ENCODE measurements at regions not wholly inside any gene's neighbourhood (a gene's known extent, or its start where the extent isn't known, plus 50 kb on each side); places are given as distances from the start of the nearest gene placed in this dataset.
"Not testable (repeated sequence)": the region's sequence is repeated elsewhere in the genome, so short reads cannot be mapped to it uniquely, and the experiment has no call there.

DNA sequence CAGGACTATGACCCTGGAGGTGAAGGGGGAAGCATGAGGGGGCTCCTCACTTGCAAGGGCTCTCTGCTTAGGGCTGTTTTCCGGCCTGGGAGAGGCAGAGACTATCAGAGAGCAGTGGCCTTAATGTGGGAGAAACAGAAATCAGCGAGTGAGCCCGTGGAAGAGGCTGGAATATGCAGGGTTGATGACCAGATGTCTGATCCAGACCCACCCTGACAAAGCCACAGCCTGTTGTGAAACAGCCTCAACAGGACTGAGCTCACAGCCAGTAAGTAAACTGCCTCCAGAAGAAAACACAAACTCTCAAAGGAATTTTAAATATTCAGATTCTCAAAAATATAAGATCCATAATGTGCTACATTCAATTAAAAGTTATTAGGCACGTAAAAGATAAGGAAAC lies 213.7 kb downstream of the ATP6V0E2 start:
- TF ChIP-seq, protein P1, sequence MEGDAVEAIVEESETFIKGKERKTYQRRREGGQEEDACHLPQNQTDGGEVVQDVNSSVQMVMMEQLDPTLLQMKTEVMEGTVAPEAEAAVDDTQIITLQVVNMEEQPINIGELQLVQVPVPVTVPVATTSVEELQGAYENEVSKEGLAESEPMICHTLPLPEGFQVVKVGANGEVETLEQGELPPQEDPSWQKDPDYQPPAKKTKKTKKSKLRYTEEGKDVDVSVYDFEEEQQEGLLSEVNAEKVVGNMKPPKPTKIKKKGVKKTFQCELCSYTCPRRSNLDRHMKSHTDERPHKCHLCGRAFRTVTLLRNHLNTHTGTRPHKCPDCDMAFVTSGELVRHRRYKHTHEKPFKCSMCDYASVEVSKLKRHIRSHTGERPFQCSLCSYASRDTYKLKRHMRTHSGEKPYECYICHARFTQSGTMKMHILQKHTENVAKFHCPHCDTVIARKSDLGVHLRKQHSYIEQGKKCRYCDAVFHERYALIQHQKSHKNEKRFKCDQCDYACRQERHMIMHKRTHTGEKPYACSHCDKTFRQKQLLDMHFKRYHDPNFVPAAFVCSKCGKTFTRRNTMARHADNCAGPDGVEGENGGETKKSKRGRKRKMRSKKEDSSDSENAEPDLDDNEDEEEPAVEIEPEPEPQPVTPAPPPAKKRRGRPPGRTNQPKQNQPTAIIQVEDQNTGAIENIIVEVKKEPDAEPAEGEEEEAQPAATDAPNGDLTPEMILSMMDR (conservative IDR thresholded peaks at IDR 0.05; ENCODE audit: low read depth, low read length): not testable (repeated sequence)
- TF ChIP-seq EZH2 (IDR thresholded peaks at IDR 0.05; ENCODE audit: low read length, unreplicated experiment); EZH2phosphoT487 (IDR thresholded peaks at IDR 0.05; ENCODE audit: borderline replicate concordance, low read length): not testable (repeated sequence)

Measured in PC-3 (cell line).